GM12878 (cell line): ENCODE measurements at regions not wholly inside any gene's neighbourhood (a gene's known extent, or its start where the extent isn't known, plus 50 kb on each side); places are given as distances from the start of the nearest gene placed in this dataset.

Experiments
- ATAC-seq: fragments of 200-7000 bp; cut with Tn5 transposase; 3 replicates; pipeline ENCODE4 v1.9.1; 2020; ENCODE audit warnings: mild to moderate bottlenecking, moderate library complexity
- BruUV-seq: library from RNA; stranded (reverse); fragments of 400-500 nt; replicated peaks from 2 replicates; lab custom pipeline; 2021; lab: Mats Ljungman, UMichigan
- CTCF ChIA-PET: fragments of 300-600 bp; sonication (Branson Sonifier 250); formaldehyde crosslinking; extraction: SDS; loops from one replicate; lab custom pipeline; 2021; ENCODE audit warnings: inconsistent platforms; lab: Yijun Ruan, JAX
- POLR2A ChIA-PET: fragments of 350-600 bp; formaldehyde crosslinking; extraction: SDS; loops from one replicate; lab custom pipeline; 2021; ENCODE audit warnings: inconsistent platforms; lab: Charles Lee
- RAD21 ChIA-PET: fragments of 300-600 bp; sonication (Branson Sonifier 250); formaldehyde crosslinking; loops from one replicate; lab custom pipeline; 2023; ENCODE audit warnings: antibody characterized with exemption; ENCODE audit not compliant: unreplicated experiment; lab: Charles Lee
- SMC1A ChIA-PET: fragments of 300-600 bp; sonication (Branson Sonifier 250); formaldehyde crosslinking; loops from one replicate; lab custom pipeline; 2023; ENCODE audit not compliant: unreplicated experiment, uncharacterized antibody; lab: Charles Lee
- DNase-seq: peaks from one replicate; pipeline ENCODE4 v3.0.0-alpha.2; 2011; ENCODE audit warnings: low read depth, low spot score
- FAIRE-seq: peaks from 3 replicates; lab custom pipeline; 2011; peaks lifted over from hg19 to GRCh38; lab: Jason Lieb, UNC
- H2AFZ ChIP-seq: 2 replicates; pipeline ENCODE4 v1.6.0; 2011; ENCODE audit warnings: low read depth, low read length, control low read depth; ENCODE audit not compliant: control insufficient read depth
- H3K27ac ChIP-seq: 2 replicates; pipeline ENCODE4 v1.5.1; 2011; ENCODE audit warnings: control low read depth; ENCODE audit not compliant: control insufficient read depth, insufficient read depth
- H3K27me3 ChIP-seq, 2 experiments: replicated peaks in 1 of 2; 2 replicates each; pipeline versions ENCODE4 v1.6.0 to v1.6.1; 2011; ENCODE audit warnings: low read length in 1 of 2; ENCODE audit not compliant: control insufficient read depth in 2 of 2, insufficient read depth in 2 of 2
- H3K36me3 ChIP-seq, 2 experiments: 2 replicates each; pipeline ENCODE4 v1.5.1; 2011; ENCODE audit warnings: low read length in 1 of 2; ENCODE audit not compliant: control insufficient read depth in 2 of 2, insufficient read depth in 2 of 2
- H3K4me1 ChIP-seq: 2 replicates; pipeline ENCODE4 v1.6.1; 2011; ENCODE audit warnings: mild to moderate bottlenecking, low read length, moderate library complexity, mixed read lengths; ENCODE audit not compliant: control insufficient read depth, insufficient read depth
- H3K4me2 ChIP-seq: 2 replicates; pipeline ENCODE4 v1.6.0; 2011; ENCODE audit warnings: control low read depth; ENCODE audit not compliant: control insufficient read depth, insufficient read depth
- H3K4me3 ChIP-seq: fragments of 200-600 bp; sonication (generic); 2 replicates; pipeline ENCODE4 v1.5.1; 2016
- H3K79me2 ChIP-seq: 2 replicates; pipeline ENCODE4 v1.6.0; 2011; ENCODE audit warnings: low read length; ENCODE audit not compliant: control insufficient read depth, insufficient read depth
- H3K9ac ChIP-seq: 2 replicates; pipeline ENCODE4 v1.8.0; 2011; ENCODE audit warnings: low read length, control low read depth, mixed read lengths; ENCODE audit not compliant: control insufficient read depth, insufficient read depth
- H3K9me3 ChIP-seq: replicated peaks from 3 replicates; pipeline ENCODE4 v1.5.1; 2011; ENCODE audit warnings: mild to moderate bottlenecking, low read length; ENCODE audit not compliant: control insufficient read depth, insufficient read depth
- H4K20me1 ChIP-seq: 2 replicates; pipeline ENCODE4 v1.6.0; 2011; ENCODE audit not compliant: control insufficient read depth, insufficient read depth
- BMI1 ChIP-seq: fragments of 450-650 bp; IDR thresholded peaks from 2 replicates; pipeline ENCODE4 v1.6.1; 2016; ENCODE audit warnings: mild to moderate bottlenecking, moderate library complexity, borderline replicate concordance
- BRCA1 ChIP-seq: IDR thresholded peaks from 2 replicates; pipeline ENCODE4 v1.6.1; 2011; ENCODE audit warnings: low read depth, low read length, improper control_type of control experiment
- E4F1 ChIP-seq: fragments of 450-650 bp; IDR thresholded peaks from 2 replicates; pipeline ENCODE4 v1.6.1; 2018; ENCODE audit warnings: borderline replicate concordance, mild to moderate bottlenecking; ENCODE audit not compliant: partially characterized antibody
- ESRRA ChIP-seq: IDR thresholded peaks from 2 replicates; pipeline ENCODE4 v1.6.1; 2012; ENCODE audit warnings: mild to moderate bottlenecking, low read length, improper control_type of control experiment
- KLF5 ChIP-seq: fragments of 450-650 bp; IDR thresholded peaks from 2 replicates; pipeline ENCODE4 v1.6.1; 2014; ENCODE audit warnings: mild to moderate bottlenecking; ENCODE audit not compliant: partially characterized antibody
- NFYB ChIP-seq: IDR thresholded peaks from 2 replicates; pipeline ENCODE4 v1.6.1; 2011; ENCODE audit warnings: low read depth, mild to moderate bottlenecking, low read length, improper control_type of control experiment, moderate library complexity; ENCODE audit not compliant: insufficient read depth
- SIN3A ChIP-seq: IDR thresholded peaks from 2 replicates; pipeline ENCODE4 v1.6.1; 2012; ENCODE audit warnings: low read depth, low read length, improper control_type of control experiment
- WGBS: methylation state at CpG from one replicate; pipeline ENCODE4 v1.1.6; 2016; ENCODE audit warnings: low lambda C conversion rate; ENCODE audit not compliant: insufficient replicate concordance, insufficient coverage; ENCODE audit errors: missing lambda C conversion rate; 5-methylcytosine and 5-hydroxymethylcytosine counted together
- in situ Hi-C: fragments of 300-500 bp; cut with MboI; formaldehyde crosslinking; loops from 9 replicates; pipeline ENCODE4 v1.14.3; 2018; ENCODE audit warnings: mixed read lengths
- intact Hi-C: fragments of 100-400 bp; cut with micrococcal nuclease; formaldehyde crosslinking; loops from one replicate; pipeline ENCODE4 v1.14.2; 2022; ENCODE audit not compliant: unreplicated experiment

GRCh38 chr13:97120976-97121375, 101.2 kb upstream of the MBNL2 start:
- H3K4me3 ChIP-seq, result no peak overlapping the region
- H3K79me2 ChIP-seq, result no peaks in the 10 kb centered on the region
- no peak for TF ChIP-seq KLF5
- no peak for TF ChIP-seq E4F1
- TF ChIP-seq NFYB, result no peak
- TF ChIP-seq ESRRA, result no peak
- no peak for TF ChIP-seq BMI1
- no peak for TF ChIP-seq BRCA1
- TF ChIP-seq SIN3A, result no peak
- in situ Hi-C loops (no loop called here), intact Hi-C loops (no loop called here)
- SMC1A ChIA-PET, result no interaction called here
- RAD21 ChIA-PET, result no interaction called here
- H3K27me3 ChIP-seq, result no peaks in the 10 kb centered on the region
- POLR2A ChIA-PET, result no interaction called here
- H3K4me1 ChIP-seq, result peaks cover 12% of the 10 kb centered on the region
- no peak overlapping the region for H3K27ac ChIP-seq
- CTCF ChIA-PET, result interaction anchor here (0.8 kb wide), 1 partner anchor 224 kb away, joined by 3 read pairs; no protein-coding TSS in a partner anchor
- H3K9me3 ChIP-seq, result no peaks in the 10 kb centered on the region
- 67% methylated on average over 1 of the region's 1 CpG for WGBS
- ATAC-seq (no peak), DNase-seq (no peak), FAIRE-seq (no peak)
- no peaks in the 10 kb centered on the region for H3K36me3 ChIP-seq
- no peaks in the 10 kb centered on the region for H4K20me1 ChIP-seq
- no peak overlapping the region for H2AFZ ChIP-seq
- no peak overlapping the region for H3K9ac ChIP-seq
- no TSS peak for BruUV-seq
- no peak overlapping the region for H3K4me2 ChIP-seq
